HG03469 (cell line): ENCODE measurements at regions not wholly inside any gene's neighbourhood (a gene's known extent, or its start where the extent isn't known, plus 50 kb on each side); places are given as distances from the start of the nearest gene placed in this dataset.

ENCODE experiments used
- ATAC-seq: cut with Tn5 transposase; IDR thresholded peaks from one replicate; pipeline ENCODE4 v1.9.1; 2021; ENCODE audit warnings: mild to moderate bottlenecking, moderate library complexity, moderate number of reproducible peaks; ENCODE audit not compliant: unreplicated experiment

DNA sequence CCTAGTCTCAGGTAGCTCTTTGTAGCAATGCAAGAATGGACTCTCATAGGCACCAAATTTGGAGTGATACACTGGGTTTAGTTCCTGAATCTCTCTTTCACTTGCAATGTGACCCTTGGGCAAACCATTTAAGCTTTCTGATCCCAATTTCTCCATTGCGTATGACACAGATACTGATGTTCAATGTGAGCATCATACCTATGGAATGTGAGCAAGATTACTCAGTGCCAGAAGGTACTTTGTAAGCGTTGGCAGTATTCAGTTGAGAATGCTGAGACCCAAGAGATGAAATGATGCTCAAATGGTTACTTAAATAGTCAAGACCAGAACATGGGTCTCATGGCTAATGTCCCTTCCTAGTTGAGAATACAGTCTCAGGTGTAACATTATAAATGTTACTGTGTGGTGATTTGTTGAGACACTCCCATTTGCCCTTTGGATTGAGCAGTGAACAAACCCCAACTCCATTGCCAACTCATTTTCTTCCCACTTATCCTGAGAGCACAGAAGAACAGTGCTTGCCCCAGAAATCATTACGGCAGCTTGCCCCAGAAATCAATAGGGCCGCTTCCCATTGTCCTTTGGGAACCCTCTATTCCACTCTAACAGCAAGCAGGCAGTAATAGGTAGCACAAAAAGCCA, 134.1 kb downstream of the SOX9 start:
- no peak for ATAC-seq

GRCh38 chr17:72255481-72255880, 134.7 kb downstream of the SOX9 start:
- no peak for ATAC-seq

GRCh38 chr17:72258711-72259110, 137.9 kb downstream of the SOX9 start:
- ATAC-seq: no peak

DNA sequence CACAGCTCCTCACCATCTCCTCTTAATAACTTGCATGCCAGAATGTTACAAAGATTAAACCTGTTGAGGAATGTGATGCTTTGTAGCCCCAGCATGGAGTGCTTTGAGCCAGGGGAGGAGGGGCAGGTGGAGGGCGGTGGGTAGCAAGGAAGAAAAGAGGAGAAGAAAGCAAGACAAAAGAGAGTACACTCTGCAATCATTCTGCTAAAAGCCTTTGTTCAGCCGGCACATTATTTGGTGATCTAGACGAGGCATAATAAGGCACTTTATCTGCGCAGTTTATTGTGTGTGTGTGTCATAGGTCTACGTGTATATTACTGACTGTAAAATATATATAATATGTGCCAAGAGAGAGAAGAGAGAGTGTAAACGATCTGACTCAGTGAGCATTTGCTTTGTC, 139.1 kb downstream of the SOX9 start:
- ATAC-seq: no peak

GRCh38 chr17:72262766-72263165, 141.9 kb downstream of the SOX9 start:
- ATAC-seq: no peak

GRCh38 chr17:72264682-72265405, 144.0 kb downstream of the SOX9 start:
- ATAC-seq: no peak

- ATAC-seq: no peak
These were observed 145.4 kb downstream of the SOX9 start for GRCh38 chr17:72266112-72266775.

DNA sequence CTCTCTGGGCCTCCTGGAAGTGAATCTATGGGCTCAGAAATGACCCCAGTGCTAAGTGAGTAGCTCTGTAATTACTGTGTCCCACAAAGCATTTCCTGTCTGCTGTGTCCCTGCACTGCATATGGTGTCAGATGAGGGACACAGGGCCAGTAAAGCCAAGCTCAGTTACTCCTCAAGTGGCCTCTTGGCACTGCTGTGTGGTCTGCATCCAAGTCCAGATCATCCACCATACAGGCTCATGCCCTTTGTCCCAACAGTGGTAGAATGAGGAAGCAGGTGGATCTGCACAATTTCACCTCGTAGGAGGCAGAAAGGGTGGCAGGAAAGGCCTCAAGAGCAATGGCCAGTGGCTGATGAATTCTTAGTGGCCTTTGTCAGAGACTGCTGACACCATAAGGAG, 146.8 kb downstream of the SOX9 start:
- no peak for ATAC-seq

DNA sequence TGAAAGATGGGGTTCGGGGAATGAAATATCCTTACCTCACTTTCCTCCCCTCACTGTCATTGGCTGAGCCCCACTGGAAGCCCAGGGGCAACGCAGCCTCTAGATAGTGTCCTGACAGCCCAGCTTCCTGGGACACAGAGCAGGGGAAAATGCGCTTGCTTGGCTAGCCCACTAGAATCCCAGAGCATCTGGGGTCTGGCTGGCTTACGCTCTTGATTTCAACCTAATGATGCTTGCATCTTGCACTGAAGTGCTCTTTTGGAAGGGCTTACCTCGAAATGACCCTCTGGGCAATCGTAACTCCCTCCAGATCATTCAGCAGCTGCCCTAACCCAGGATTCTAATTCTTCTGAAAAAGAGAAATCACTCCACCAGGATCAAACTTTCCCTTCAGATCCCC, 147.6 kb downstream of the SOX9 start:
- no peak for ATAC-seq

- ATAC-seq: no peak
These were observed 149.6 kb downstream of the SOX9 start for GRCh38 chr17:72270273-72270924.

DNA sequence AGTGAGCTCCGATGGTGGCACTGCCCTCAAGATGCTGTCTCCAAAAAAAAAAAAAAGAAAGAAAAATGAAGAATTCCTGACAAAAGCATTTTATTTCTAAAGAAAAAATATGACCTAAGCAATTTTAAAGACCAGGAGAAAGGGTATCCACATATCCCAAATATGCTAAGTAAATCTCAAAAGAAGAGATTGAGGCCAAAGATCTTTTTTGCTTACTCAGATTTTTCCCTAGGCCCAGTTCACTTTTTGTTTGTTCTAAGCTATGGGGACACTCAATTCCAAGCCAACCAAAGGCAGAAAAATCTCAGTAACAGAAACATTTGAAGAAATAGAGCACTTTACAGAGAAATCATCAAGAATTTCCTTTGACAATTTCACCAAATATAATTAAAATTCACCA, 150.8 kb downstream of the SOX9 start:
- no peak for ATAC-seq

DNA sequence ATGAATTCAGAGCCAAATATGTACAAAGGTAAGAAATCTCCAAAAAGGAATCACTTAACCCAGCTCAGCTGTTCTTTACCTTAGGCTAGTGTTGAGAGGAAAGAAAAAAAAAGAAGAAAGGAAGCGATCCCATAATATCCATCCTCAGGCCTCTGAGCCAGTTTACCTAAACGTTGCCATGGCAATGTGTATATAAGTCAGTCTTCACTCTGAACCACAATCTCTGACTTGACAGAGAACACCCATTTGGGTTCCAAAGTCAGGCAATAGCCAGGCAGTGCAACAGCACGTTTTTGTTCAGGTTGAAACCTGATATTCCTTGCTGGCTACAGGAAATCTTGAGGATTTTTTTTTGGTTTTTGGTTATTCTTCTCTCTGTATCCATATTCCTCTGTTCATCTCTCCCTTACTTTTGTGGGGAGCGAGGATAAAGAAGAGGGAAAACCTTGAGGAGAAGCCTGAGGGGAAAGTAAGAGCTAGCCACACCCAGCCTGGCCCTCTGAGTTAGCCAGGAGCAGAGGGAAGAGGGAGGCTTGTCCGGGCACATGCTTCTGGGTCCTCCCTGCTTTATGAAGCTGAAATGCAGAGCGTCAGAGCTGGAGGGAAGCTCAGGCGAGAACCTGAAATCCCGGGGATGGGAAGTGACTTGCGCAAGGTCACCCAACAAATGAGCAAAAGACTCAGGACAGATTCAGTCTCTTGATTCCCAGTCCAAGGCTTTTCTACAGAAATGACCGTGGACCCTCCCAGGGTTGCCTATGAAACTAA, 152.7 kb downstream of the SOX9 start:
- ATAC-seq: no peak

DNA sequence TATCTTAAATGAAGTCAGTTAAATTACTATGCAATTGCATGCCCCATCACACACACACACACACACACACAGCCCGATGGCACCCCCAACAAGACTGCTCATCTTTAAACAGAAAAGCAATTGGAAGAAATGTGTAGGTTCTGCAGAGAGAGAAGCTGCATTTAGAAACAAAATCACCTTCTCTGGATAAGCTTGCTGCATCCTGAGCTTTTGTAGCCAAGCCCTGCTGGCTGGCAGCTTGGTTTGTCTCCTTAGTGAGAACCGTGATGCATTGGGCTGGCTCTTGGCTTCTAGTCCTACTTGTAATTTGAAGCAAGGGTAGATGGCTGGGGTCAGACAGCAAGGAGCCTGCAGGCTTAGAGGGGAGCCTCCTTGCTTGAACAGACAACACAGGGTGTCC, 153.8 kb downstream of the SOX9 start:
- ATAC-seq: no peak

- ATAC-seq: no peak
These were observed 160.1 kb downstream of the SOX9 start for GRCh38 chr17:72280881-72281280.

- no peak for ATAC-seq
These were observed 161.7 kb downstream of the SOX9 start for GRCh38 chr17:72282439-72283029.

GRCh38 chr17:72284806-72285205, 164.0 kb downstream of the SOX9 start:
- ATAC-seq: no peak

- ATAC-seq: no peak
These were observed 166.8 kb downstream of the SOX9 start for GRCh38 chr17:72287586-72287985.

DNA sequence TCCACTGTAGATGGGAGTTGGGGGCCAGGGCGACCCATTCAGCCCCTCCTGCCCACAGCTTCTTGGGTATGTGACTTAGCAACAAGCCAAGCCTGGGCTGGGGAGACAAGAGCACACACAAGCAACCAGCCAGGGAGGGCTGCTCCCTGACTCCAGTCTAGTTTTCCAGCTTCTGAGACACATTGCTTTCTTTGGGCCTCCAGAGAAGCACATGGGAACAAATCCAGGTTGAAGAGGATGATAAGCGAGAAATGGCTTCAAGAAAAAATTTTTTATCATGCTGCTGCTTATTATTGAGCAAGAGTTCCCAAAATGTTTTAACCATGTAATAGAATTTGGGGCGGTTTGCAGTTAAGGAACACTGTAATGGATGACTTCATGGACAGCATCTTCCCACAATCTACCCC, 173.7 kb downstream of the SOX9 start:
- ATAC-seq: no peak

DNA sequence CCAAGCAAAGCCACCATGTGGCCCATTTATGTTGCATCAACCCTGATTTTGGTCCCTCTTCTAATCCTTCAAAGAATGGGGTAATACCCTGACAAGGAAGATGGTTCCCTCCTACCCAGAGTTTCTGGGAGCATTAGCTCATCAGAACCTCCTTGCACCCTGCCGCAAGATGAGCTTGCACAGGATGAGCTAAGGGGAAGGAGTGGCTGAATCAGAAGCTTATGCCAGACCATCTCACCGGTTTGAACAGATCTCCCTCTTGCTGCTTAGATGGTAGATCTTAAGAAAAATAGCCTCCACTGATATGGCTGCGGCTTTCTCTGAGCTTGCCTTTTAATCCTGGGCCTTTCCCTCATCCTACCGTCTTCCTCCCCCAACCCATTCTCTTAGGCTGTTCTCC, 175.1 kb downstream of the SOX9 start:
- no peak for ATAC-seq

DNA sequence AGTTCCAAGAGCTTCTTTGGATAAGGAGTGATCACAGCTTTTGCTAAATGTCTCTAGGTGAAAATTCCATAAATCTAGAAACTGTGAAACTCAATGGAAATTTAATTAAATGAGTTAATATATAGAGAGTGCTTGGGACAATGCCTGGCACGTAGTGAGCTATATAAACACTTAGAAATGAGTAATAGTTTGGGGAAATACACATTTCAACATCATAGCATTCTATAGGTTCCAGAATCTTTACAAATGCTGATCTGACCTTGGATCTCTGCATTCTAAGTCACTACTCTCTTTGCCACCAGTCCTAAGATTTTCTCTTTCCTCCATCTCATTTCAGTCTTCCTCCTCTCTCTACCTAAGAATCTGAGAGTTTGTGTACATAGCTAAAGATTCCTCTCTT, 175.6 kb downstream of the SOX9 start:
- no peak for ATAC-seq
